A673 (cell line): ENCODE measurements at regions not wholly inside any gene's neighbourhood (a gene's known extent, or its start where the extent isn't known, plus 50 kb on each side); places are given as distances from the start of the nearest gene placed in this dataset.

Experiments used
- BruUV-seq: library from RNA; stranded (reverse); fragments of 400-500 nt; replicated peaks from 2 replicates; lab custom pipeline; 2021; lab: Mats Ljungman, UMichigan
- CTCF ChIA-PET: fragments of 300-600 bp; sonication (Branson Sonifier 250); formaldehyde crosslinking; loops from one replicate; lab custom pipeline; 2022; ENCODE audit warnings: antibody characterized with exemption; lab: Charles Lee
- POLR2A ChIA-PET: fragments of 300-600 bp; sonication (Branson Sonifier 250); formaldehyde crosslinking; loops from one replicate; lab custom pipeline; 2022; ENCODE audit warnings: antibody characterized with exemption; ENCODE audit not compliant: low non-redundant PET; lab: Charles Lee
- DNase-seq: peaks from one replicate; pipeline ENCODE4 v3.0.0-alpha.2; 2015; ENCODE audit warnings: low spot score
- H3K27ac ChIP-seq: fragments of 200-600 bp; sonication (generic); 2 replicates; pipeline ENCODE4 v1.5.1; 2016; ENCODE audit warnings: mixed run types, low read depth, mild to moderate bottlenecking, mixed read lengths, antibody characterized with exemption, low read length; ENCODE audit not compliant: poor library complexity, severe bottlenecking
- H3K27me3 ChIP-seq: fragments of 200-600 bp; sonication (generic); replicated peaks from 2 replicates; pipeline ENCODE4 v1.6.1; 2017; ENCODE audit warnings: mixed run types, low read depth, mild to moderate bottlenecking, mixed read lengths, antibody characterized with exemption, low read length; ENCODE audit not compliant: insufficient read depth, poor library complexity
- H3K36me3 ChIP-seq: fragments of 200-600 bp; sonication (generic); 2 replicates; pipeline ENCODE4 v1.6.1; 2016; ENCODE audit warnings: mixed run types, mild to moderate bottlenecking, mixed read lengths, antibody characterized with exemption, low read length; ENCODE audit not compliant: insufficient read depth, poor library complexity, severe bottlenecking
- H3K4me1 ChIP-seq: fragments of 200-600 bp; sonication (generic); 2 replicates; pipeline ENCODE4 v1.6.1; 2017; ENCODE audit warnings: mixed run types, mild to moderate bottlenecking, mixed read lengths, antibody characterized with exemption, low read length; ENCODE audit not compliant: insufficient read depth, poor library complexity, severe bottlenecking
- H3K4me3 ChIP-seq: fragments of 200-600 bp; sonication (generic); 2 replicates; pipeline ENCODE4 v1.5.1; 2016; ENCODE audit warnings: low read depth, mixed run types, mild to moderate bottlenecking, mixed read lengths, low read length; ENCODE audit not compliant: poor library complexity, severe bottlenecking
- H3K9me3 ChIP-seq: fragments of 200-600 bp; sonication (generic); 2 replicates; pipeline ENCODE4 v1.6.1; 2016; ENCODE audit warnings: mixed run types, low read depth, mild to moderate bottlenecking, mixed read lengths, antibody characterized with exemption, low read length; ENCODE audit not compliant: poor library complexity, severe bottlenecking
- EZH2 ChIP-seq: fragments of 200-600 bp; sonication (generic); IDR thresholded peaks from 2 replicates; pipeline ENCODE4 v1.6.1; 2017; ENCODE audit warnings: borderline replicate concordance, low read depth, mild to moderate bottlenecking, mixed read lengths, antibody characterized with exemption, low read length; ENCODE audit not compliant: poor library complexity, severe bottlenecking
- intact Hi-C: fragments of 100-400 bp; cut with micrococcal nuclease; formaldehyde crosslinking; loops from one replicate; pipeline ENCODE4 v1.10.0; 2022; ENCODE audit not compliant: unreplicated experiment
- TF ChIP-seq, protein P1 (sequence below): fragments of 300-800, 200-600 bp; sonication (generic); conservative IDR thresholded peaks from 2 replicates; pipeline ENCODE4 v1.5.1; 2017; ENCODE audit warnings: low read depth, mild to moderate bottlenecking, antibody characterized with exemption, low read length, moderate library complexity, mixed read lengths

DNA sequence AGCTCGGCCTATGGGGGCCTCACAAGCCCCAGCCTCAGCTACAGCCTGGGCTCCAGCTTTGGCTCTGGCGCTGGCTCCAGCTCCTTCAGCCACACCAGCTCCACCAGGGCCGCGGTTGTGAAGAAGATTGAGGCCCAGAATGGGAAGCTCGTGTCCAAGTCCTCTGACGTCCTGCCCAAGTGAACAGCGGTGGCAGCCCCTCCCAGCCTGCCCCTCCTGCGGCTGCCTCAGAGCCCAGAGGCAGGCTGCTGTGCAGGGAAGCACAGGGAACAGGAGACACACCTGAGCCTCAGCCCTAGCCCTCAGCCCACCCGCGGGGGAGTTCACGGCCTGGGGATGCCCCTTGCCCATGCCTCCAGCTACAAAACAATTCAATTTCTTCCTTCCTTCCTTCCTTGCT, 75.7 kb upstream of the ZXDA start:
- DNase-seq: no peak
- Histone ChIP-seq H3K4me1 (no peaks in the 10 kb centered on the region), H3K4me3 (no peak overlapping the region), H3K27ac (no peak overlapping the region), H3K36me3 (no peaks in the 10 kb centered on the region), H3K9me3 (peaks cover 7% of the 10 kb centered on the region), H3K27me3 (no peaks in the 10 kb centered on the region)
- TF ChIP-seq, protein P1, sequence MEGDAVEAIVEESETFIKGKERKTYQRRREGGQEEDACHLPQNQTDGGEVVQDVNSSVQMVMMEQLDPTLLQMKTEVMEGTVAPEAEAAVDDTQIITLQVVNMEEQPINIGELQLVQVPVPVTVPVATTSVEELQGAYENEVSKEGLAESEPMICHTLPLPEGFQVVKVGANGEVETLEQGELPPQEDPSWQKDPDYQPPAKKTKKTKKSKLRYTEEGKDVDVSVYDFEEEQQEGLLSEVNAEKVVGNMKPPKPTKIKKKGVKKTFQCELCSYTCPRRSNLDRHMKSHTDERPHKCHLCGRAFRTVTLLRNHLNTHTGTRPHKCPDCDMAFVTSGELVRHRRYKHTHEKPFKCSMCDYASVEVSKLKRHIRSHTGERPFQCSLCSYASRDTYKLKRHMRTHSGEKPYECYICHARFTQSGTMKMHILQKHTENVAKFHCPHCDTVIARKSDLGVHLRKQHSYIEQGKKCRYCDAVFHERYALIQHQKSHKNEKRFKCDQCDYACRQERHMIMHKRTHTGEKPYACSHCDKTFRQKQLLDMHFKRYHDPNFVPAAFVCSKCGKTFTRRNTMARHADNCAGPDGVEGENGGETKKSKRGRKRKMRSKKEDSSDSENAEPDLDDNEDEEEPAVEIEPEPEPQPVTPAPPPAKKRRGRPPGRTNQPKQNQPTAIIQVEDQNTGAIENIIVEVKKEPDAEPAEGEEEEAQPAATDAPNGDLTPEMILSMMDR: no peak
- TF ChIP-seq EZH2: no peak
- CTCF ChIA-PET: no interaction called here
- intact Hi-C loops: no loop called here
- POLR2A ChIA-PET: no interaction called here
- no TSS peak for BruUV-seq

DNA sequence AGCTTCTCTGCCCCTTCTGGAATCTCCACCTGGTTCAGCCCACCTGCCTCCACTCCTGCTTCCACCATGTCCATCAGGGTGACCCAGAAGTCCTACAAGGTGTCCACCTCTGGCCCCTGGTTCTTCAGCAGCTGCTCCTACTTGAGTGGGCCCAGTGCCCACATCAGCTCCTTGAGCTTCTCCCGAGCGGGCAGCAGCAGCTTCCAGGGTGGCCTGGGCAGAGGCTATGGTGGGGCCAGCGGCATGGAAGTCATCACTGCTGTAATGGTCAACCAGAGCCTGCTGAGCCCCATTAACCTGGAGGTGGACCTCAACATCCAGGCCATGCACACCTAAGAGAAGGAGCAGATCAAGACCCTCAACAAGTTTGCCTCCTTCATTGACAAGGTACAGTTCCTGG, 74.4 kb upstream of the ZXDA start:
- intact Hi-C loops: no loop called here
- peaks cover 7% of the 10 kb centered on the region for H3K9me3 ChIP-seq
- H3K4me1 ChIP-seq: no peaks in the 10 kb centered on the region
- no peak overlapping the region for H3K4me3 ChIP-seq
- no peak overlapping the region for H3K27ac ChIP-seq
- ChIA-PET POLR2A (no interaction called here), CTCF (no interaction called here)
- no peak for DNase-seq
- no peak for TF ChIP-seq EZH2
- TF ChIP-seq, protein P1: no peak
- BruUV-seq: no TSS peak
- H3K36me3 ChIP-seq: no peaks in the 10 kb centered on the region
- H3K27me3 ChIP-seq: no peaks in the 10 kb centered on the region

DNA sequence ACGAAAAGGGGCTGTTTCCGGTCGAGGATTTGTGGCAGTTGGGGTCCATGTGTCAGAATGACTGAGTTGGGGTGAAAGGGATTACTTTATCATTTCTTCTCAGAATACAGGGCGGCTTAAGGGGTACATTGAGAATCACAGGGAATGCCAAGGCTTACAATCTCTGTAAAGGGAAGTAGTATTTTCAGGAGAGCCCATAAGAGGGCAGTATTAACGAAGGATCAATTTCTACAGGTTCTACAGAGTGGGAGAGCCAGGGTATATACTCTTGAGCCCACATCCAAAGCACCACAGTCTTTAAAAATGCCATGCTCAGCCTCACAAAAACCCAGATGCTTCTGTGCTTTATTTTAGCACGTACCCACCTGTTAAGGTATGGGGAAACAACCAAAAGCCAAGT, 67.7 kb upstream of the ZXDA start:
- Histone ChIP-seq H3K4me1 (no peaks in the 10 kb centered on the region), H3K9me3 (no peaks in the 10 kb centered on the region), H3K27me3 (no peaks in the 10 kb centered on the region), H3K27ac (no peak overlapping the region), H3K36me3 (no peaks in the 10 kb centered on the region), H3K4me3 (no peak overlapping the region)
- intact Hi-C loops: no loop called here
- DNase-seq: peak; percentile 9
- TF ChIP-seq EZH2: no peak
- TF ChIP-seq, protein P1: 0 out of 2 replicates have a peak, but pooled peaks have one; percentile 21
- BruUV-seq: no TSS peak
- ChIA-PET POLR2A (no interaction called here), CTCF (no interaction called here)
